Brain pericyte (primary cell): ENCODE measurements at regions not wholly inside any gene's neighbourhood (a gene's known extent, or its start where the extent isn't known, plus 50 kb on each side); places are given as distances from the start of the nearest gene placed in this dataset.

Source experiments
- DNase-seq: peaks from one replicate; pipeline ENCODE4 v3.0.0-alpha.2; 2012; ENCODE audit warnings: low read depth, low spot score

- DNase-seq: no peak
These were observed 70.2 kb downstream of the CLDN1 start for GRCh38 chr3:190252080-190252479.

GRCh38 chr3:190249414-190249813 lies 72.8 kb downstream of the CLDN1 start:
- no peak for DNase-seq

DNA sequence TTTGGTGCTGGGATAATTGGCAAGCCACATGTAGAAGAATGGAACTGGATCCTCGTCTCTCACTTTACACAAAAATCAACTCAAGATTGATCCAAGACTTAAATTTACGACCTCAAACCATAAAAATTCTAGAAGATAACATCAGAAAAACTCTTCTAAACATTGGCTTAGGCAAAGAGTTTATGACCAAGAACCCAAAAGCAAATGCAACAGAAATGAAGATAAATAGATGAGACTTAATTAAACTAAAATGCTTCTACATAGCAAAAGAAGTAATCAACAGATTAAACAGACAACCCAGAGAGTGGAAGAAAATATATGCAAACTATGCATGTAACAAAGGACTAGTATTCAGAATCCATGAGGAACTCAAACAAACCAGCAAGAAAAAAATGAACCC lies 80.1 kb downstream of the CLDN1 start:
- DNase-seq: no peak

- no peak for DNase-seq
These were observed 82.9 kb downstream of the CLDN1 start for GRCh38 chr3:190239325-190239724.

DNA sequence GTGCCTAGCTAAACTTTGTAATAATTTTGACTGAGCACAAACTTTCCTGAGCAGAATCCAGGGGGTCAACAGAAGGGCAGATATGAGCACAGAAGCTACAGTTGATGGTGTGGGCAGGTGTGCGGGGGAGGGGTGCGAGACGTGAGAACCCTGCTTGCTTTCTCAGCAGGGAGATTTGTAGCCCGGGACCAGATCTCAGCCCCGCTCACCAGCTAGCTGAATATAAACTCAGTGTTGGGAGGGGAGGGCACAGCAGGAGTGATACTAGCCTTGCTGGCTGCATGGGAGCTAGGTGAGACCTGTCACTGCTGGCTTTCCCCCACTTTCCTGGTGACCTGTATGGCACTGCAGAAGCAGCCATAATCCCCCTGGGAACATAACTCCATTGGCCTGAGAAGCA lies 83.4 kb downstream of the CLDN1 start:
- DNase-seq: no peak

DNA sequence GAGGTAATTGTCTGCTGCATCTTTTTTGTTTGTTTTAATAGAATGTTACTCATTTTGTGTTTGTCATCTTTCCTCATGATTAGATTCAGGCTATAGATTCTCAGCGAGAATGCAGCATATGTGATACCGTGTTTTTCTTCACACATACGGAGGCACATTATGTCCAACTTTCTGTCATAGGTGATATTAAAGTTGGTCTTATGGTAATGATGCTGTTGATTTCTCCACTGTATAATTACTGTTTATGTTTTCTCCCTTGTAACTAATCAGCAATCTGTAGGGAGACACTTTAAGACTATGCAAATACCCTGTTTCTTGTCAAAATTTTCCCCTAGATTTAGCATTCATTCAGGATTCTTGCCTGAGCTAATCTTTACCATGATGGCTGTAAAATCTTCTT lies 87.6 kb downstream of the CLDN1 start:
- no peak for DNase-seq

- no peak for DNase-seq
These were observed 92.4 kb downstream of the CLDN1 start for GRCh38 chr3:190229632-190230424.

DNA sequence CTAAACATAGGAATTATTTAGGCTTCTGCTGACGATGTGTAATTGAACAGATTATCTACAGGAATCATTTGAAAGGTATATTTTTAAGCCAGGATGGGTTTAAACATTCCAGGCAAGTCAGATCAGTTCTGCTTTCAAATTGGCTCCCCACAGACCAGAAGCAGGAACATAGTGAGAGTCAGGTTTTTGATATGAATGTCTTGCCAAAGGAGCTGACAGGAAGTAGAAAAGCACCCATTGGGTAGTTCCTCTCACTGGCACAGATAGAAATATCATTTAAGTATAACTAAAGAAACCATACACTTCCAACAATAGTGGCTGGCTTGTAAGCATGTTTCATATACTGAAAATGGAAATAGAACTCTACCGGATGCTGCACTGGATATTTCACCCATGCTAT lies 95.2 kb downstream of the CLDN1 start:
- DNase-seq: no peak

- DNase-seq: no peak
These were observed 97.2 kb downstream of the CLDN1 start for GRCh38 chr3:190224863-190225692.

GRCh38 chr3:190224456-190224855 lies 97.8 kb downstream of the CLDN1 start:
- DNase-seq: no peak

GRCh38 chr3:190222916-190223315 lies 99.3 kb downstream of the CLDN1 start:
- DNase-seq: no peak

DNA sequence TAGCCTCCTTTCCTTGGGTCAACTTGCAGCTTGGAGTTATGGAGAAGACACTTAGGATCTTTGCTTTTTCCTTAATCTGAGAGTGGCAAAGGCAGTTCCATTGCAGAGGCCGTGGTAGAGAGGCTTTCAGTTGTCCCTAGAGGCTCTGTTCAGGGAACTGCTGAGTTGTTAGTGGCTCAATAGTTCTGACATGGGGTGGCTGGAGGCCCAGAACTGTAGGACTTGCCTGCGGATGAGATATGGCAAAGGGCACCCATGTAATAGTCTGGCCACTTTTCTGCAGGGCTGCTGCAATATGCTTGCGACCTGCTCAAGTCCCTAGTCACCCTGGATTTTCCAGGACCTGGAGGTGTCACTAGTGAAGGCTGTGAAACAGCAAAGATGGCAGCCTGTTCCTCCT lies 99.9 kb downstream of the CLDN1 start:
- no peak for DNase-seq

- DNase-seq: no peak
These were observed 99.7 kb upstream of the P3H2 start for GRCh38 chr3:190220362-190220761.

- no peak for DNase-seq
These were observed 96.4 kb upstream of the P3H2 start for GRCh38 chr3:190217081-190217480.

- DNase-seq: no peak
These were observed 93.0 kb upstream of the P3H2 start for GRCh38 chr3:190213727-190214126.

DNA sequence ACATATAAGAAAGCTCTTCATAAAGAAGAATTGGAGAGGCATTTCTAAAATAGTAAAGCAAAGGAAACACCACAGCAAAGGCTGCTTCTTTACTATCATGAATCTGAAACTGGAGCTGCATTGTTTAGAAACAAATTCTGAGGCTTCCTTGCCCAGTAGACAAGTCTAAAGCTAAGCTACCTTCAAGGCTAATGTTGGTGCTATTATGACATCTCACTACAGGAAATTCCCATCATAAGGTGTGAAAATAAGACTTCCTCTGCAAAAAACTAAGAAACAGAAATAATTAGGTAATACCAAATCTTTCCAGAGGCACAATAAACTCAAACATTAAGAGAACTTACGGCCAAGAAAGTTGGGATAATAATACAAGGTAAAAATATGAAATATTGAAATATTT lies 89.9 kb upstream of the P3H2 start:
- no peak for DNase-seq

DNA sequence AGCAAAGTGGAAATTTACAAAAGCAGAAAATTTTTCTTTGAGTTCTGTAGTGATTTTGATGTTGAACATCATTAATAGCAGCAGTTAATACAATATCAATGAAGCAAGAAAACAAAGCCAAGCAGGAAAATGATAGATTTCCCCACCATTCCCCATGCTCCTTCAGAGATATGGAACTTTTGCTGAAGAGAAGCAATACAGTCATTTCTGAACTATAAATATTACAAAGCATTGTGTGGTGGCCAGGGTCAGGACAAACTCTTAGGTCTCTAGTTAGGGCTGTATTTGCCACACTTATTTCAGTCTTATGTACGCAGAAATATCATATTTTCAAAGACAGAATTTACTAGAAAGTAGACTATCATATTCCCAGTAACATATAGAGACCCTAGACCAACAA lies 88.8 kb upstream of the P3H2 start:
- no peak for DNase-seq

- DNase-seq: no peak
These were observed 87.5 kb upstream of the P3H2 start for GRCh38 chr3:190208196-190208595.

DNA sequence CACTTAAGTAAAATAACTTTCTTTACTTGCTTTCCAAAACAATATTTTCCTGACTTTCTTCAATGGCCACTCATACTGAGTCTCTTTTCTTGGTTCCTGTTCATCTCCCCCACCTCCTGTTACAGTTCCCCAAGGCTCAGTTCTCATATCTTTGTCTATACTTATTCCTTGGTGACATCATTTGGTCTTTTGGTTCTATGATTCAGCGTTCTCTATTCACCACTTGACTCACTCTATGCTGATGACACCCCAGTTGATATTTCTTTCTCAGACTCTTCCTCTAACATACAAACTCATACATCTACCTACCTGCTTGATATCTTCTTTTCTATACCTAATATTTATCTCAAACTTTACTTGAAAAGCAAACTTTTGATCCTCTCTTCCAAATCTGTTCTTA lies 85.0 kb upstream of the P3H2 start:
- no peak for DNase-seq

GRCh38 chr3:190204200-190204599 lies 83.5 kb upstream of the P3H2 start:
- no peak for DNase-seq

DNA sequence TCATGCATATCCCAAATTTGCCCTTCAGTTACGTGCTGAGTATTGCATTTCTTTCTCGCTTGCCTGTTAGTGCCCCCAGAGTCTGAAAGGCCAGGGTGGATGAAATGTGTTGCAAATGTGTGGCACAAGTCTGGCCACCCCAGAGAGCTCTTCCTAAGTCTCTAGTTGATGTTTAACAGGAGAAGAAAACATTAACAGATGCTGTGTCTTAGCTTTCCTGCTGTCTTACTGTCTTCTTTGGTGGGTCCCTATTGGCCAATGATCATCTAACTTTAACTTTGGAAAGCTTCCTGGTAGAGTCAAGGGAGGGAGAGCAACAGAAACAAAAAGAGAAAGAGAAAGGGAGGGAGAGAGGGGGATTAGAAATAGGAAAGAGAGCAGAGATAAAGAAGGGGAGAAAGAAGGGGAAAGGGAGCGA lies 76.7 kb upstream of the P3H2 start:
- DNase-seq: no peak

DNA sequence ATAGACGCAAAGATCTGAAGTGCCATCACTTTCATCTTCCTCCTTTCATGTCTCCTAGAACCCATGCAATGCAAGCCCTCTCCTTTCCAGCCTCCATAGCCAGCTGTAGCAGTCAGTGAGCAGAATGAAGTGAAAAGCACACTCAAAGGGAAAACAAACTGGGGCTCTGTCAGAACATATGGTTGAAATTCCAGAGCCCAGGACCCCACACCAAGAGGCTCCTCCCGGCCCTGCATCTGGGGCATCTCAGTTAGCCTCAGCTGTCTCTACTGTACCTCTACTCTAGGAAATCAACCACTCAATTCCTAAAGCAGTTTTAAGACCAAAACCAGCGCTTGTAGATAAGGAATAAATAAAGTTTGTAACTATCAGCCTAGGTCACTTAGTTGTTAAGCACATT lies 73.8 kb upstream of the P3H2 start:
- DNase-seq: no peak

- DNase-seq: no peak
These were observed 72.5 kb upstream of the P3H2 start for GRCh38 chr3:190193210-190193609.
